ENCODE measurements at regions not wholly inside any gene's neighbourhood (a gene's known extent, or its start where the extent isn't known, plus 50 kb on each side); places are given as distances from the start of the nearest gene placed in this dataset.

- Mint-ChIP-seq H3K27me3 (ENCODE audit: low read depth, poor library complexity) (no peaks in the 10 kb centered on the region), H3K36me3 (ENCODE audit: low read depth) (no peaks in the 10 kb centered on the region), H3K9me3 (no peaks in the 10 kb centered on the region), H3K4me3 (no peak overlapping the region), H3K27ac (no peak overlapping the region), H3K4me1 (no peaks in the 10 kb centered on the region)
- no peak for DNase-seq
- TF ChIP-seq CTCF (IDR thresholded peaks at IDR 0.05), result no peak
These were observed 658.6 kb upstream of the ADGRB3 start for GRCh38 chr6:67976486-67976885.

GRCh38 chr6:67974931-67975330 is 660.2 kb upstream of the ADGRB3 start:
- Mint-ChIP-seq H3K4me1 (no peaks in the 10 kb centered on the region), H3K9me3 (no peaks in the 10 kb centered on the region), H3K27me3 (ENCODE audit: low read depth, poor library complexity) (no peaks in the 10 kb centered on the region), H3K27ac (no peak overlapping the region), H3K4me3 (no peak overlapping the region), H3K36me3 (ENCODE audit: low read depth) (no peaks in the 10 kb centered on the region)
- no peak for TF ChIP-seq CTCF (IDR thresholded peaks at IDR 0.05)
- DNase-seq, result no peak

GRCh38 chr6:67971812-67972211 is 663.3 kb upstream of the ADGRB3 start:
- Mint-ChIP-seq H3K27ac (no peak overlapping the region), H3K36me3 (ENCODE audit: low read depth) (no peaks in the 10 kb centered on the region), H3K4me1 (no peaks in the 10 kb centered on the region), H3K27me3 (ENCODE audit: low read depth, poor library complexity) (no peaks in the 10 kb centered on the region), H3K9me3 (no peaks in the 10 kb centered on the region), H3K4me3 (no peak overlapping the region)
- no peak for TF ChIP-seq CTCF (IDR thresholded peaks at IDR 0.05)
- no peak for DNase-seq

GRCh38 chr6:67966830-67967229 is 668.3 kb upstream of the ADGRB3 start:
- H3K4me1 Mint-ChIP-seq, result no peaks in the 10 kb centered on the region
- H3K27me3 Mint-ChIP-seq (ENCODE audit: low read depth, poor library complexity), result no peaks in the 10 kb centered on the region
- H3K9me3 Mint-ChIP-seq, result no peaks in the 10 kb centered on the region
- DNase-seq, result no peak
- TF ChIP-seq CTCF (IDR thresholded peaks at IDR 0.05), result no peak
- H3K4me3 Mint-ChIP-seq, result no peak overlapping the region
- no peak overlapping the region for H3K27ac Mint-ChIP-seq
- no peaks in the 10 kb centered on the region for H3K36me3 Mint-ChIP-seq (ENCODE audit: low read depth)

- Mint-ChIP-seq H3K27ac (no peak overlapping the region), H3K36me3 (ENCODE audit: low read depth) (no peaks in the 10 kb centered on the region), H3K4me3 (no peak overlapping the region), H3K27me3 (ENCODE audit: low read depth, poor library complexity) (no peaks in the 10 kb centered on the region), H3K4me1 (no peaks in the 10 kb centered on the region), H3K9me3 (peaks cover 29% of the 10 kb centered on the region)
- no peak for TF ChIP-seq CTCF (IDR thresholded peaks at IDR 0.05)
- DNase-seq, result no peak
These were observed 678.7 kb upstream of the ADGRB3 start for GRCh38 chr6:67956352-67956751.

GRCh38 chr6:67952948-67953347 is 682.1 kb upstream of the ADGRB3 start:
- Mint-ChIP-seq H3K4me3 (no peak overlapping the region), H3K27me3 (ENCODE audit: low read depth, poor library complexity) (no peaks in the 10 kb centered on the region), H3K27ac (no peak overlapping the region), H3K9me3 (peaks cover 40% of the 10 kb centered on the region), H3K36me3 (ENCODE audit: low read depth) (no peaks in the 10 kb centered on the region), H3K4me1 (no peaks in the 10 kb centered on the region)
- DNase-seq, result no peak
- no peak for TF ChIP-seq CTCF (IDR thresholded peaks at IDR 0.05)
